GM21528 (cell line): ENCODE measurements at regions not wholly inside any gene's neighbourhood (a gene's known extent, or its start where the extent isn't known, plus 50 kb on each side); places are given as distances from the start of the nearest gene placed in this dataset.
"Not testable (repeated sequence)": the region's sequence is repeated elsewhere in the genome, so short reads cannot be mapped to it uniquely, and the experiment has no call there.

Source experiments
- ATAC-seq: cut with Tn5 transposase; IDR thresholded peaks from one replicate; pipeline ENCODE4 v1.9.1; 2021; ENCODE audit warnings: mild to moderate bottlenecking, moderate library complexity; ENCODE audit not compliant: unreplicated experiment, low FRiP score

- no peak for ATAC-seq
These were observed 361.0 kb upstream of the PCSK5 start for GRCh38 chr9:75529463-75529862.

GRCh38 chr9:75531588-75531987 is 358.9 kb upstream of the PCSK5 start:
- ATAC-seq: no peak

DNA sequence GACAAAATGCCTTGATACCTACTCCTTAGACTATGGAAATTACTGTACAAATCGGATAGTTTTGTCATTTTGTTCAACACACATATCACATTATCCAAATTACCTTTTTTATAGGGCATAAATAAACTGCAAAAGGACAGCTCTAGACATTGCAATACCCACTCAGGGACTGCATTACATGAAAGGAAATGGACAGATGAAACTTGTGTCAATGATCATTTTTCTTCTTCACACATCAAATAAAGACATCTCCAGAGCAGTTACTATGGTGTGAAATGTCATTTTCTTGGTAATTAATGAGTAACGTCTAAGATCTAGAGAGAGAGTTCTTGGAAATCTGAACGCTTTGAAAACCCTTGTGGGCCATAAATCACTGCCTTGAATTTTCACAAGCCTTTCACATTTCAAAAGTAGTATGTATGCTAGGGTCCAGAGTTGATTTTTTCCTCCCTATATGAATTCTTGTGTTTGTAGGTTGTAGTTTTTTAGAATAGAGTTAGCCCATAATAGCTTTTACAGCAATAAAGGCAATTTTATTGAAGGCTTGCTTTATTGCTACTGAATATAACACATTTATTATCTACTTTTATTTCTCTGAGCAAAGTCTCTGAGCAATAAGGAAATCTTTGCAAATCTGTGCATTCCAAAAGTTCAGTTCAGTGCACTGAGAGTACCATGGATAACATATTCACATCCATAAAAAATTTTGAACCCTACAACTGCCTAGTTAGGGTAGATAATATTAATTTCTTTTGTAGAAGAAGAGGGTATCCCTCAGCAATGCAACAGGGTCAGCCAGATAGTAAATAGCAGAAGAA is 358.0 kb upstream of the PCSK5 start:
- no peak for ATAC-seq

DNA sequence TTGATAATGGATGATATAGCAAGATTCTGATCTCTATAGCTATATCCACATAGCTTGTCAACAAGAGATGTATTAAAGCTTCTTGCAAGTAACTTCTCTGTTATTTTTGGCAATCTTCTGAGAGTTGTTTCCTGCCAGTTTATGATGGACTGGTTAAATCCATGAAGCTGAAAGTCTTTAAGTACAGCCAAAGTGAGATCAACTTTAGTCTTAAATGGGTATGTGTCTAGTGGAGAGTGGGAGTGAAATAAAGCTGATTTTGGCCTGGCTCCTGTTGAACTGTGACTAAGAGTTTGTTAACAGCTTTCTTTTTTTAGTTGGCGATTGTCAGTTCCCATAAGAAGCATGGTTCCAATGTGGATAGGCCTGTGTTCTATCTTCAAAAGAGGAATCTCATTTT is 350.9 kb upstream of the PCSK5 start:
- ATAC-seq: no peak

- no peak for ATAC-seq
These were observed 350.3 kb upstream of the PCSK5 start for GRCh38 chr9:75540185-75540584.

DNA sequence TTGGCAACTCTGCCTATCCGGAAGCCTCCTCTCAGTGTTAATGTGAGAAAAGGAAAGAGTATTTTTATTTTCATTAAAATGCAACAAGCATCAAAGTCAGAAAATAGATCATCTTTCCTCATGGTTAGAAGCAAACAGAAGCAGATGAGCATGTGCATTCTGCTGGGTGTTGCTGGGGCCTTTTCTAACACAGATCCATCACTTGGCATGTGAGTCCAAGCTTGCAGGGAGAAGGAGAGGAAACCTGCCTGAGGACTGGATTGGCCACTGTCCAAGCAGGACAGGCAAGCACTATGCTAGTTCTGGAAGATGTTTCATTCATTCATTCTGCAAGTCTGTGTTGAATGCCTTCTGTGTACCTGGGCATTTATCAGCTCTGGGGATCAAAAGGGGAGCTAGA is 348.7 kb upstream of the PCSK5 start:
- ATAC-seq: no peak

DNA sequence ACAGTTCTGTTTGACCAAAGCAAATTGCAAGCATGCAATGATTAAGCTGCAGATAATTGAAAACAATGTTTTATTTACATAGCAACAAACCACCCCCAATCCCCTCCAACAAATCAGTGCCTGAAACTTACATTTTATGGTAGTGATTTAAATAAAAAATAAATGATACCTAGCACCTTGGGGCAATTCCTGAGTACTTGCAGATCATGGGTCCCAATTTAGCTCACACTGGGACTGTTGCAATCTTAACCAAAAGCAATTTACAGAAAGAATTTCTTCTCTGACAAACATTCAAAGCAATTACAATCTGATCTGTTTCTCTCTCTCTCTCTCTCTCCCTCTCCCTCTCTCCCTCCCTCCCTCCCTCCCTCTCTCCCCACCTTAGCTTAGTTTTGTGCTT is 345.7 kb upstream of the PCSK5 start:
- no peak for ATAC-seq

DNA sequence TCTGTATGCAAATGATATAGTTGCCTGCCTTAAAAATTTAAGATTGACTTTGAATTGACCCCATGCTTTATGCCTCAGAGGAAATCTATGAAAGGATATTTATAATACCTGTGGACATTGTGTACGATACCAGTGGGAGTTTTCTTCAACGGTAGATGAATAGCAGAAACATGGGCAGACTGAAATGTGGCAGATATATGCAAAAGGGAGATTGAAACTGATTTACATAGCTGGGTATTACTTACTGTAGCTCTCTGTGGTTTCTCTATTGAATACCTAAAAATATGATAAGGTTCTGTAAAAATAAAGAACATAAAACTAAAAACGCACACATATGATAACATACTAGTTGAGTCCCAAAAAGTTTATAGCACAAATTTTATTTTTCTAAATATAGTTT is 345.2 kb upstream of the PCSK5 start:
- no peak for ATAC-seq

- no peak for ATAC-seq
These were observed 341.6 kb upstream of the PCSK5 start for GRCh38 chr9:75548871-75549270.

GRCh38 chr9:75551861-75552260 is 338.6 kb upstream of the PCSK5 start:
- ATAC-seq: no peak

- ATAC-seq: no peak
These were observed 337.5 kb upstream of the PCSK5 start for GRCh38 chr9:75552941-75553340.

GRCh38 chr9:75566813-75567212 is 323.7 kb upstream of the PCSK5 start:
- ATAC-seq: not testable (repeated sequence)

GRCh38 chr9:75570538-75570937 is 319.9 kb upstream of the PCSK5 start:
- ATAC-seq: no peak

DNA sequence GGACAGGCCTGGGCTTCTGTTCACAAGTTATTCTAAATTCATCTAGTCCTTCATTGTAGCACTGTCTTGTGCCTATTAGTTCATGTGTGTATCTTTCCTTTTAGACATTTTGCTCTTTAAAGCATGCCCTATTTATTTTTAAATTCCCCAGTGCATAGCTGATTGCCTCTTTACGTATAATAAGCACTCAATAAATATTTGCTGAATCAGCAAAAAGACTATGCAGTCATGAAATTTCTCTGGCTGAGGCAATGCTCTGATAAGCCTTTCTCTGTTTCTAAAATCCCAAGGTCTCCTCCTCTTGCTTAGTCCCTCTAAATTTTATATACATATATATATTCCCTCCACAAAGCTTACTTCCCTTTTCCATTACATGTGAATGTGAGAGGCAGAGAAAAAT is 315.9 kb upstream of the PCSK5 start:
- ATAC-seq: no peak

- ATAC-seq: no peak
These were observed 307.6 kb upstream of the PCSK5 start for GRCh38 chr9:75582870-75583269.

GRCh38 chr9:75588808-75589207 is 301.7 kb upstream of the PCSK5 start:
- no peak for ATAC-seq

- ATAC-seq: no peak
These were observed 301.0 kb upstream of the PCSK5 start for GRCh38 chr9:75589497-75589896.

DNA sequence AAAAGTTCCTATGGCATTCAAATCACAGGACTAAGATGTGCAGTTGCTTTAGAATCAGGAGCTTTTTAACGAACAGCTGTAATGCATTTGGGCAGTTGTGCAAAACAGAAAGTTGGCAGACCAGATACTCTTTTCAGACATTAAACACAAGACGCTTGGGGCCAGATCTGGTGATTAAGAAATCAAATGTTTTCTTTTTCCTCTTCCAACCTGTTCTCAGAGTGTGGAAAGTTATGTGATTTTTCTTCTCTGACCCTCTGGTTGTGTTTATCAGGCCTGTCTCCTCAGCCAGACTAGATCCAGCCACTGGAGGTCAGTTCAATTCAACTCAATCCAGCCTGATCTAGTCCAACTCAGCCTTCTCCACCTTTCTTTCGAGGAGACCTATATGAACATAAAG is 298.5 kb upstream of the PCSK5 start:
- no peak for ATAC-seq

DNA sequence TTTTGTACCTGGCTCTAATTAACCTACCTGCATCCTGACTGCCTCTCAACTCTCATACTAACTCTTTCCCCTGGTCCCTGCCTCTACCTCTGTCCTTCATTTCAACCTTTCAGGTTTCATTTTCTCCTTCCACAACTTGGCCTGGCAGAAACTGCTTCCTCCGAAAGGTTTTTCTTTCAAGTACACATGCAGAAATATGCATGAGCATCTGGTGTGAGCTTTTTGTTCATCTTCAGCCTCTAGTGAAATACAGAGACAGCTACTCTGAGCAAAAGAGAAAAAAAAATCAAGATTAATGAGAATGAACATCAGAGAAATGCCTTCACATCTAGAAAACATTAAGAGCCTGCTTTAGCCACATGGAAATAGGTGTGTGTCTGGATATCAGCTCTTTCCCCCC is 297.9 kb upstream of the PCSK5 start:
- no peak for ATAC-seq

GRCh38 chr9:75593920-75594319 is 296.6 kb upstream of the PCSK5 start:
- ATAC-seq: no peak

GRCh38 chr9:75599126-75599525 is 291.3 kb upstream of the PCSK5 start:
- no peak for ATAC-seq

DNA sequence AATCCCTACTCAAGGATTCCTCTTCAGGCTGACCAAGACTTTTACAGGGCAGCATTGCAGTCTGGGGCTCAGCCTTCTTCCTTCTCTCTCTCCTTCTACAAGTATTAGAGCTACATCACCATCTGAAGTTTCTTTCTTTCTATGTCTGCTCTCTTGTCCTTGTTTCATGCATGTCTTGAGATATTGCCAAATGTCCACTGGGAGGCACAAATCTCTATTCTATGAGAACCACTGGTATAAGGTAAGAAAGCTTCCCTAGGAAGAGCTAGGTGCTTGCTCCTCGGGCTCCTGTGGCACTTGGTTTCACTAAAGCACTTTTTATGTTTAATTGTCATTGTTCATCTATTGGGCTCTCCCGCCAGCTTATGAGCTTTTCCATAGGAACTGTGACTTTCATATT is 289.2 kb upstream of the PCSK5 start:
- ATAC-seq: no peak

DNA sequence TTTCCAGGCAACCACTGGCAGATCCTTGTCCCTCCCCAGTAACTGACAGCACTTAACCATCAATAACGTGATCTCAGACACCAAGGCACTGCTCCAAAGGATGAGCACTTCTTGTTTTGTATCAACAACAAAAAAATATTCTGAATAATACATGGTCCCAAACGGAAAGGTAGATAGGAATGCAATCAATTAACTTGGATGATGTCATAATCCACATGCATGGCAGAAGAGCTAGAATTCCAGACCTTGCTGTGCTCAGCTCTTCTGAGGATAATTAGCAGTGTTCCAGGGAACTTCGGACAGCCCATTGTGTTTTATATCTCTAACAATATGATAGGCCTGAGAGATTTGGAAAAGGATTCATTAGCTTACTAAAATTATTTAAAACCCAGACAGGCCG is 288.4 kb upstream of the PCSK5 start:
- no peak for ATAC-seq
